ENCODE measurements at regions not wholly inside any gene's neighbourhood (a gene's known extent, or its start where the extent isn't known, plus 50 kb on each side); places are given as distances from the start of the nearest gene placed in this dataset.

DNA sequence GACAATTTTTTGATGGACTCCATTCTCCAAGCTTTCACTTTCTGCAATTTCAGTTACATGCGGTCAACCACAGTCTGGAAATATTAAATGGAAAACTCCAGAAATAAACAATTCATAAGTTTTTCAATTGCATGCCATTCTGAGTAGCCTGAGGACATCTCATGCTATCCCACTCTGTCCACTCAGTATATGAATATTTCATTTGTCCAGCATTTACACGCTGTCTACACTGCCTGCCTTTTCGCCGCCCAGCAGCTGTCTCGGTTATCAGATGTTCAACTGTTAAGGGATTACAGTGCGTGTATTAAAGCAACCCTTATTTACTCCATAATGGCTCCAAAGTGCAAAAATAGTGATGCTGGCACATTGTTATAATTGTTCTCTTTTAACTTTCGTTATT is 116.3 kb downstream of the ADSS2 start:
- DNase-seq (ENCODE audit: low read depth): no peak
- no peak overlapping the region for H3K4me3 ChIP-seq (ENCODE audit: low read depth, low read length)
- TF ChIP-seq, protein P1, sequence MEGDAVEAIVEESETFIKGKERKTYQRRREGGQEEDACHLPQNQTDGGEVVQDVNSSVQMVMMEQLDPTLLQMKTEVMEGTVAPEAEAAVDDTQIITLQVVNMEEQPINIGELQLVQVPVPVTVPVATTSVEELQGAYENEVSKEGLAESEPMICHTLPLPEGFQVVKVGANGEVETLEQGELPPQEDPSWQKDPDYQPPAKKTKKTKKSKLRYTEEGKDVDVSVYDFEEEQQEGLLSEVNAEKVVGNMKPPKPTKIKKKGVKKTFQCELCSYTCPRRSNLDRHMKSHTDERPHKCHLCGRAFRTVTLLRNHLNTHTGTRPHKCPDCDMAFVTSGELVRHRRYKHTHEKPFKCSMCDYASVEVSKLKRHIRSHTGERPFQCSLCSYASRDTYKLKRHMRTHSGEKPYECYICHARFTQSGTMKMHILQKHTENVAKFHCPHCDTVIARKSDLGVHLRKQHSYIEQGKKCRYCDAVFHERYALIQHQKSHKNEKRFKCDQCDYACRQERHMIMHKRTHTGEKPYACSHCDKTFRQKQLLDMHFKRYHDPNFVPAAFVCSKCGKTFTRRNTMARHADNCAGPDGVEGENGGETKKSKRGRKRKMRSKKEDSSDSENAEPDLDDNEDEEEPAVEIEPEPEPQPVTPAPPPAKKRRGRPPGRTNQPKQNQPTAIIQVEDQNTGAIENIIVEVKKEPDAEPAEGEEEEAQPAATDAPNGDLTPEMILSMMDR (conservative IDR thresholded peaks at IDR 0.05; ENCODE audit: low read depth, low read length): no peak

DNA sequence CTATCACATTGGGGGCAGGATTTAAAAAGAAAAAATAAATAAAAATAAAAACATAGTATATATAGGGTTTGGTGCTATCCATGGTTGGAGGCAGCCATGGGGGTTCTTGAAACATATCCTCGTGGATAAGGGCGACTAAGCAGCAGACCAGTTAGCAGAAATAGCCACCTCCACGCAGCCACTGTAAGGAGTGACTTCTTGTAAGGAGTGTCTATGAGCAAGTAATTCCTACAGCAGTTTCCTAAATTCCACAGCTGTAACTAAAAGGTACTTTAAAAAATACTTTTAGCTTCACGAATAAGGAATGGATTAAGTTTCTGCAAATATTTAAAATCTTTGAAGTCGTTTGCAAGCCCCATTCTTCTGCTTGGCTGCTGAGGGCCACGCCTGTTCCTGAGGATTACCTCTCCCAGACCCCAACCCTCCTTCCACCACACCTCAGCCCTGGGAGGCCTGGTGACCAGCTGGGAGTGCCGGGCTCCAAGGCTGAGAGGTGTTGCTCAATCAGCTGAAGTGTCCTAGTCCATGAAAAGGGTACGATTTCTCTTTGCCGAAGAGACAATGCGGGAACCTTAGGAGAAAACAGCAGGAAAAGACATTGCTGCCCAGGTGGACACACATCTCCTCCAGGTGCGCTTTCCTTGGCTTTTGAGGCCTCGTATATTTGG is 115.3 kb downstream of the ADSS2 start:
- H3K4me3 ChIP-seq (ENCODE audit: low read depth, low read length): no peak overlapping the region
- DNase-seq (ENCODE audit: low read depth): no peak
- TF ChIP-seq, protein P1 (conservative IDR thresholded peaks at IDR 0.05; ENCODE audit: low read depth, low read length): no peak

DNA sequence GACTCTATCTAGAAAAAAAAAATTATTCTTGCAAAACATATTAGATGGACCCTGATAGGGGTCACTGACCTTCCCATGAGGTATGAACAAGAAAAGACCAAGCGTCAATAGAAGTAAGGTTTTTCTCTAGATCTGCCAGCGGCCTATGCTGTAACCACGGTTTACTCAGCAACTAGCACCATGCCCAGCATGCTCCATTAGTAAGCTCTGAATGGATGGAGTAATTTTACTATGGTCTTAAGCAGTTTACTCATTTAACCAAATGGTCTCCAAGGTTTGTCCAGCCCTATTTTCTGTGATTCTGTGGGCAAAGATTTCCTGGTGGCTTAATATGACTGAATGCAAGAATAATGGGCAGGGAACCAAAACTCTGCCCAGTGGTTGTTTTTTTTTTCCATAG is 113.9 kb downstream of the ADSS2 start:
- H3K4me3 ChIP-seq (ENCODE audit: low read depth, low read length): no peak overlapping the region
- TF ChIP-seq, protein P1 (conservative IDR thresholded peaks at IDR 0.05; ENCODE audit: low read depth, low read length): no peak
- DNase-seq (ENCODE audit: low read depth): no peak

DNA sequence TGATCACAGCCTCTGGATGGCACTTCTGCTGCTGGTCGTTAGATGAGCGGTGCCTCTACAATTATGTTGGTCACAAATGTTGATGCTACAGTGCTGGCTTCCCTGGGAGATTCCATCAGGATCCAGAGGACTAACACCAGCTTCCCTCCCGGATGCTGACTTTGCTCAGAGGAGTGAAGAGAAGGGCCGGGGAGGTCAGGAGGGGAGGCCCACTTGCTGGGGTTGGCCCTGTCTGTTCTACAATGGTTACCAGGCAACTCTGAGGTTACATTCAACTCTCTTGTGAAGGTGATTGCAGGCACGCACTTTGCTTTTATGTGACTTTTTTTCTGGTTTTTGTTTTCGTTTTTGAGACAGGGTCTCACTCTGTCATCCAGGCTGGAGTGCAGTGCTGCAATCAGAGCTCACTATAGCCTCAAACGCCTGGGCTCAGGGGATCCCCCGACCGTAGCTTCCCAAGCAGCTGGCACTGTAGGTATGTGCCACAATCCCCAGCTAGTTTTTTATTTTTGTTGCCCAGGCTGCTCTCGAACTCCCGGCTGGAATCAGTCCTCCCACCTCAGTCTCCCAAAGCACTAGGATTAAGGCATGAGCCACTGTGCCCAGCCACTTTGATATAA is 112.5 kb downstream of the ADSS2 start:
- TF ChIP-seq, protein P1 (conservative IDR thresholded peaks at IDR 0.05; ENCODE audit: low read depth, low read length): no peak
- H3K4me3 ChIP-seq (ENCODE audit: low read depth, low read length): no peak overlapping the region
- no peak for DNase-seq (ENCODE audit: low read depth)

DNA sequence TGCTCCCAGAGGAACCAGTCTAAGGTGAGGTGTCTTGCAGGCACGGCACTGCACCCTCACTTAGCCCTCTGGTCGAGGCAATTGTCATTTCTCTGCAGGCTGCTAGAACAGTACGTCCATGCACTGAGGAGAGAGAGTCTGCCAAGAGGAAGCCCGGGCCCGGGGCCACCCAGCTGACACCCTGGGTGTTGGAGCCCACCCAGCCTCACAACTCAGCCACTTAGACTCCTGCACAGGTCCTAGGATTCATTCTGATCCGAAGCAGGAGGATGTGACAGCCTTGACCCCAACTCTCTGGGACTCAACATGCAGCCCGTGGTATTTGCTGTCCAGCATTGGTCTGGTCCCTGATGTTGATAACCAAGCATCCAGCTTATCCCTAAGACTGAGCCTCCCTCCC is 111.9 kb downstream of the ADSS2 start:
- TF ChIP-seq, protein P1 (conservative IDR thresholded peaks at IDR 0.05; ENCODE audit: low read depth, low read length): no peak
- H3K4me3 ChIP-seq (ENCODE audit: low read depth, low read length): no peak overlapping the region
- DNase-seq (ENCODE audit: low read depth): no peak

DNA sequence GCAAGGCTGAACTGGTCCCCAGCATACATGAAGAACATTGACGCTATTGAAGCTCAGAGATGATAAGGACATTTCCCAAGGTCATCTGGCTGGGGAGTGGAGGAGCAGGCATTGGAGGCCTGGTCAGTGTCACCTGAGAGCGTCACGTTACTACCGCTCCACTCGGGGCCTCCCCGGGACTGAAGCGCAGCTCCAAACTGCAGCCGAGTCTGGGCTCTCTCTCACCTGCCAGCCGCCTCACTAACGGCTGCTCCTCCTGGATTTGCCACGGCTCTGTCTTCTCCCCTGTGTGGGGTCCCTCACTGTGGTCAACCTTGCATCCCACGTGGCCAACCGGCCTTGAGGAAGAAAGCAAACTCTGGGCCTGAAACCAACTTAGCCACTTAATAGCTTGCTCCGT is 111.3 kb downstream of the ADSS2 start:
- no peak overlapping the region for H3K4me3 ChIP-seq (ENCODE audit: low read depth, low read length)
- TF ChIP-seq, protein P1 (conservative IDR thresholded peaks at IDR 0.05; ENCODE audit: low read depth, low read length): no peak

More for the DNA sequence above, 111.3 kb downstream of the ADSS2 start:
- no peak for DNase-seq (ENCODE audit: low read depth)
